GM06990 (cell line): ENCODE measurements at regions not wholly inside any gene's neighbourhood (a gene's known extent, or its start where the extent isn't known, plus 50 kb on each side); places are given as distances from the start of the nearest gene placed in this dataset.

ENCODE experiments used
- DNase-seq: peaks from one replicate; pipeline ENCODE4 v3.0.0-alpha.2; 2011; ENCODE audit not compliant: insufficient read length; ENCODE audit errors: extremely low read depth
- H3K27me3 ChIP-seq: replicated peaks from 2 replicates; pipeline ENCODE4 v1.6.0; 2011; ENCODE audit warnings: low read length; ENCODE audit not compliant: control insufficient read depth, insufficient read depth
- H3K36me3 ChIP-seq: 2 replicates; pipeline ENCODE4 v1.5.1; 2011; ENCODE audit warnings: low read length; ENCODE audit not compliant: control insufficient read depth, insufficient read depth
- H3K4me3 ChIP-seq: replicated peaks from 2 replicates; pipeline ENCODE4 v1.5.1; 2011; ENCODE audit warnings: low read depth, mild to moderate bottlenecking, control low read depth, low read length
- TF ChIP-seq, protein P1 (sequence below): IDR thresholded peaks from 2 replicates; pipeline ENCODE4 v1.5.1; 2011; ENCODE audit warnings: low read length, control low read depth, mild to moderate bottlenecking, inconsistent platforms; ENCODE audit not compliant: insufficient read depth, poor library complexity, severe bottlenecking

DNA sequence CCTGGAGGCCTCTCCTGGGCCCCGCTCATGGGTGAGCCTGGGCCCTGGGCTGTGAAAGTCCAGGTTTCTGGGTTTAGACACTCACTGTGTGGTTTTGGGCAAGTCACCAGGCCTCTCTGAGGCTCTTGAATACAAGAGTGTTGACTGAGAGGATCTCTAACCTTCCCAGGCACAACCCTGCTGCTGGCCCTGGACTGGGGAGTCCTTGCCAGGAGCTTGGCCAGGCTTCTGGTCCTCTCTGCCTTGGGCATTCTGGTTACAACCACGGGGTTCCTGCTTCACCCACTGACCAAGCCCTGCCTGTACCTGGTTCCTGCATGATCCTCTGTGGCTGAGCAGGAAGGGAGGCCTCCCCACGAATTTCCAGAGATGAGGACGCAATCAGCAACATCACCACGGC, 63.6 kb upstream of the COL13A1 start:
- no peak for DNase-seq
- TF ChIP-seq, protein P1, sequence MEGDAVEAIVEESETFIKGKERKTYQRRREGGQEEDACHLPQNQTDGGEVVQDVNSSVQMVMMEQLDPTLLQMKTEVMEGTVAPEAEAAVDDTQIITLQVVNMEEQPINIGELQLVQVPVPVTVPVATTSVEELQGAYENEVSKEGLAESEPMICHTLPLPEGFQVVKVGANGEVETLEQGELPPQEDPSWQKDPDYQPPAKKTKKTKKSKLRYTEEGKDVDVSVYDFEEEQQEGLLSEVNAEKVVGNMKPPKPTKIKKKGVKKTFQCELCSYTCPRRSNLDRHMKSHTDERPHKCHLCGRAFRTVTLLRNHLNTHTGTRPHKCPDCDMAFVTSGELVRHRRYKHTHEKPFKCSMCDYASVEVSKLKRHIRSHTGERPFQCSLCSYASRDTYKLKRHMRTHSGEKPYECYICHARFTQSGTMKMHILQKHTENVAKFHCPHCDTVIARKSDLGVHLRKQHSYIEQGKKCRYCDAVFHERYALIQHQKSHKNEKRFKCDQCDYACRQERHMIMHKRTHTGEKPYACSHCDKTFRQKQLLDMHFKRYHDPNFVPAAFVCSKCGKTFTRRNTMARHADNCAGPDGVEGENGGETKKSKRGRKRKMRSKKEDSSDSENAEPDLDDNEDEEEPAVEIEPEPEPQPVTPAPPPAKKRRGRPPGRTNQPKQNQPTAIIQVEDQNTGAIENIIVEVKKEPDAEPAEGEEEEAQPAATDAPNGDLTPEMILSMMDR = no peak
- Histone ChIP-seq H3K36me3 (no peaks in the 10 kb centered on the region), H3K4me3 (no peak overlapping the region), H3K27me3 (peaks cover 2% of the 10 kb centered on the region)

DNA sequence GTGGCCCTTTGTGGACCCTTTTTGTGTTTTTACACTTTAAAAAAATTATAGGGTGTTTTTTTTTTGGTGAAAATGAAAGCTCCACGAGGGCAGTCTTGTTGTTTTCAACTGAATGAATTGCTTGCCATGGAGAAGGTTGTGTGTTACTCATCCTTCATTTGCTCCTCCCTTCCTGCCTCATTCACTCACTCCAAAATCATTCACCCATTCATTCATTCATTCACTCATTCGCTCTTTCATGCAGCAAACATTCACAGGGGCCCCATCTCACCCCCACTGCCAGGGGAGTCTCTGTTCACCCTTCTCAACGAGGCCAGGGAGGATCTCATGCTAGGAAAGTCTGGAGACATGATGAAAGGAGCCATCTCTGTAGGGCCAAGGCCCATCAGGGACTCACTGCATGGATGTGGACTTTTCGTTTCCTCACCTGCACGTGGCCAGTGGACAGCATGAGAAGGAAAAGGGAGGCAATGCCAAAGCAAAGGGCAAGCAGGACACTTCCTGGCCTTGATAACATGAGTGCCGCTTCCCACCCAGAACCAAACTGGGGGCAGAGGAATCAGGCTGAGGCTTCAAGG, 62.8 kb upstream of the COL13A1 start:
- no peaks in the 10 kb centered on the region for H3K36me3 ChIP-seq
- TF ChIP-seq, protein P1 = no peak
- DNase-seq = no peak

DNA sequence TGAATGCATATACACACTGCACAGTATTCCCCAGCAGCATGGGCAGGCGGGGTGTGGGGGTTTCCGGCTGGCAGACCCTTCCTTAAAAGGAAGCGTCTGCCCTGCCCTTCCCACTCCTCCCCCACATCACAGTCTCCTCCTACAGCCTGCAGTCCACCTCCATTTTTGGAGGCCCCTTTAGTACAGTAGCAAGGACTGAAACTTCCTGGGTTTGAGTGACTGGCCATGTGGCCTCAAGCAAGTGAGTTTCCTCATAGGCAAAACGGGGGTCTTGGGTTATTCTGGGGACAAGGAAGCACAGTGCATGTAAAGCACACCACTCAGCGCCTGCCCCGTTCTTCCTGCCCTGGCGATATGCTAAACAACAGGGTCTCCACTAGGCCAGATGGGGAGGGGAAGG, 62.1 kb upstream of the COL13A1 start:
- Histone ChIP-seq H3K27me3 (peaks cover 2% of the 10 kb centered on the region), H3K36me3 (no peaks in the 10 kb centered on the region), H3K4me3 (no peak overlapping the region)
- DNase-seq = no peak
- TF ChIP-seq, protein P1 = no peak

More for the DNA sequence above, 62.8 kb upstream of the COL13A1 start:
- no peak overlapping the region for H3K4me3 ChIP-seq
- peaks cover 2% of the 10 kb centered on the region for H3K27me3 ChIP-seq

DNA sequence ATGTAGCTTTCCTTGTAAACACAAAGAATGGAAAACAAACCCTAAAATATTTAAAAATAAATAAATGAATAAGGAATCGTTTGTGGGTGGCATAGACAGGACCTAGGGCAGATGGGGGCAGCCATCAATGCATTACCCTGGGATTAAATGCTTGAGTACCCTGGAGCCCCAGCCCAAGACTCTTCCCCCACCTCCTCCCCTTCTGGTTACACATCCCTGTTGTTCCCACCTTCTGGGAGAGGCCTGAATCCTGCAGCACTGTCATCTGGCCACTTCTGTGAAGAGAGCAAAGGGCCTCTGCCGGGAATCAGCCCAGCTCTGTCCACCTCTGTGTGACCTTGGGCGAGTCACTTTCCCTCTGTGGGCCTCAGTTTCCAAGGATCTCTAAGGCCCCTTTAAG, 61.6 kb upstream of the COL13A1 start:
- Histone ChIP-seq H3K36me3 (no peaks in the 10 kb centered on the region), H3K4me3 (no peak overlapping the region), H3K27me3 (peaks cover 2% of the 10 kb centered on the region)
- TF ChIP-seq, protein P1 = no peak
- no peak for DNase-seq

DNA sequence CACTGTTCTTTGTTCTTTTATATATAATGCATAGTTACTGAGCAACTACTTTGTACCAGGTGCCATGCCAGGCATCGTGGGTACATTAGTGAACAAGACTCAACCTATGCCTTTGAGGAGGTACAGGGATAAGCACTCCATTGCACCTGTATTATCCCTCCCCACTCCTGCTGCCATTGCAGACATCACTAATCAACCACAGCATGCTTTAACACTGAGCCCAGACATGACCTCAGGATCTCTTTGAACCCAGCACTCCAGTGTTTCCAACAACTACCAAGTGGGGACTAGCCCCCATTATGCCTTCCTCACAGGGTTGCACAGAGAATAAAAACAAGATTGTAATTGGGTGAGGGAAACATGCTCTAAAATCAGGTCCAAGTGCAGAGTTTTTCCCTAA, 60.5 kb upstream of the COL13A1 start:
- H3K4me3 ChIP-seq = no peak overlapping the region
- TF ChIP-seq, protein P1 = no peak
- H3K27me3 ChIP-seq = peaks cover 2% of the 10 kb centered on the region
- no peaks in the 10 kb centered on the region for H3K36me3 ChIP-seq
- no peak for DNase-seq

DNA sequence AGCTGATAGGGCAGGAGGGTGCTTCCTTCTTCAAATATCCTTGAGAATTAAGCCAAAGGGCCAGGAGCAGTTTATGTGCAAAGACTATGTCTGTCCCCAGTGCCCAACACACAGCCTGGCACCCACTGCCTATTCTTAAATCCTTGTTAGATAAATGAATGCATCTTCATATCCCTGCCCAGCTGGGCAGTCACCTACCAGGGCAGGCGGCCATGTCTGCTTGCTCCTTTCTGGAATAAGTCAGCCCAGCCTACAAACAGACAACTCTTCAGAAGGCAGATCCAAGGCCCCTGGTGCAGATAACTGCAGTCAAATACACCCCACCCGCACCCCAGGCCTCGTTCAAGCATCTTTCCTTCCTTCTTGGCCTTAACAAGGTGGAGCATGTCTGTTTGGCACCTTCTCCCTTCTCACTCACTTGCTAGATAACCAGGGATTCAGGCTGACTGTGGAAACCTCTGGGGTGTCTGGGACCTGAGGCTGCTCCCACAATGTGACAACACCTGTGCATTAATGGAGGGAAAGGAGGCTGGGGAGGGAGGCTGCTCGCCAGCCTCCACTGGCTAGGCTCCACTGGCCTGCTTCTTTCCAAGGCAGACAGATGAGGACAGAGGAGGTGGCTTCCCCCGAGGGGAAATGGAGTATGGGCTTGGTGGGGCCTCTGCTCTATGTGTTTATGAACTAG, 59.9 kb upstream of the COL13A1 start:
- H3K27me3 ChIP-seq = peaks cover 2% of the 10 kb centered on the region
- TF ChIP-seq, protein P1 = no peak
- DNase-seq = no peak
- H3K4me3 ChIP-seq = no peak overlapping the region
- no peaks in the 10 kb centered on the region for H3K36me3 ChIP-seq
